SK-N-SH (cell line): ENCODE measurements at regions not wholly inside any gene's neighbourhood (a gene's known extent, or its start where the extent isn't known, plus 50 kb on each side); places are given as distances from the start of the nearest gene placed in this dataset.

ENCODE experiments used
- CTCF ChIA-PET: fragments of 300-600, 350-600 bp; formaldehyde crosslinking; extraction: SDS; loops from one replicate; lab custom pipeline; 2021; lab: Yijun Ruan, JAX
- POLR2A ChIA-PET: fragments of 350-600 bp; sonication (Branson Sonifier 250); formaldehyde crosslinking; extraction: SDS; loops from one replicate; lab custom pipeline; 2020; ENCODE audit warnings: antibody characterized with exemption, inconsistent platforms; lab: Yijun Ruan, JAX
- DNase-seq: peaks from one replicate; pipeline ENCODE4 v3.0.0; 2012
- H2AFZ ChIP-seq: fragments of 200-600 bp; sonication (generic); 2 replicates; pipeline ENCODE4 v1.8.1; 2016; ENCODE audit warnings: antibody characterized with exemption, mild to moderate bottlenecking, low read depth
- H3F3A ChIP-seq: fragments of 200-600 bp; sonication (generic); replicated peaks from 2 replicates; pipeline ENCODE3; 2016; ENCODE audit warnings: antibody characterized with exemption, mild to moderate bottlenecking; ENCODE audit not compliant: insufficient read depth
- H3K27ac ChIP-seq, 2 experiments: fragments of 200-500 bp in 1 of 2; fragments of 200-600 bp in 1 of 2; sonication (Bioruptor generic) in 1 of 2; sonication (generic), shearing (Covaris generic) in 1 of 2; 2 replicates each; pipeline versions ENCODE4 v1.5.1 to v1.6.1; 2014 to 2016; ENCODE audit warnings: low read depth in 2 of 2, inconsistent platforms in 1 of 2, low read length in 1 of 2, mild to moderate bottlenecking in 1 of 2, mixed read lengths in 1 of 2
- H3K27me3 ChIP-seq: fragments of 200-600 bp; sonication (generic), shearing (Covaris generic); 2 replicates; pipeline ENCODE4 v1.6.1; 2016; ENCODE audit warnings: mixed run types; ENCODE audit not compliant: insufficient read depth
- H3K36me3 ChIP-seq, 2 experiments: fragments of 200-500 bp in 1 of 2; fragments of 200-600 bp in 1 of 2; sonication (Bioruptor generic) in 1 of 2; sonication (generic) in 1 of 2; replicated peaks in 1 of 2; 2 replicates each; pipeline versions ENCODE3 to v1.5.1; 2014 to 2016; ENCODE audit warnings: low read length in 1 of 2, mild to moderate bottlenecking in 1 of 2; ENCODE audit not compliant: insufficient read depth in 2 of 2, control insufficient read depth in 1 of 2
- H3K4me1 ChIP-seq, 2 experiments: fragments of 200-500 bp in 1 of 2; fragments of 200-600 bp in 1 of 2; sonication (Bioruptor generic) in 1 of 2; sonication (generic), shearing (Covaris generic) in 1 of 2; 2 replicates each; pipeline versions ENCODE4 v1.5.1 to v1.6.1; 2014 to 2016; ENCODE audit warnings: low read depth in 1 of 2, low read length in 1 of 2, mixed run types in 1 of 2; ENCODE audit not compliant: insufficient read depth in 2 of 2, control insufficient read depth in 1 of 2
- H3K4me2 ChIP-seq: fragments of 200-600 bp; sonication (generic), shearing (Covaris generic); 2 replicates; pipeline ENCODE4 v1.6.1; 2017; ENCODE audit warnings: mixed run types
- H3K4me3 ChIP-seq, 2 experiments: fragments of 200-500 bp in 1 of 2; fragments of 200-600 bp in 1 of 2; sonication (Bioruptor generic) in 1 of 2; sonication (generic), shearing (Covaris generic) in 1 of 2; 2 replicates each; pipeline versions ENCODE4 v1.5.1 to v1.8.1; 2014 to 2016; ENCODE audit warnings: low read depth in 2 of 2, inconsistent platforms in 1 of 2, low read length in 1 of 2, mild to moderate bottlenecking in 1 of 2, mixed read lengths in 1 of 2, moderate library complexity in 1 of 2
- H3K79me2 ChIP-seq: fragments of 200-600 bp; sonication (generic); 2 replicates; pipeline ENCODE4 v1.8.1; 2017; ENCODE audit warnings: mild to moderate bottlenecking; ENCODE audit not compliant: insufficient read depth
- H3K9ac ChIP-seq: fragments of 200-600 bp; sonication (generic); 2 replicates; pipeline ENCODE4 v1.6.1; 2017; ENCODE audit warnings: mixed run types
- H3K9me2 ChIP-seq: fragments of 200-600 bp; sonication (generic); 2 replicates; pipeline ENCODE4 v1.6.1; 2017; ENCODE audit warnings: mixed run types
- H3K9me3 ChIP-seq: fragments of 200-600 bp; sonication (generic); 2 replicates; pipeline ENCODE4 v1.6.1; 2017; ENCODE audit warnings: mixed run types, mild to moderate bottlenecking, moderate library complexity
- H4K20me1 ChIP-seq: fragments of 200-600 bp; sonication (generic); 2 replicates; pipeline ENCODE4 v1.6.1; 2017; ENCODE audit warnings: mild to moderate bottlenecking, mixed run types; ENCODE audit not compliant: insufficient read depth
- CHD2 ChIP-seq: fragments of 150-350 bp; IDR thresholded peaks from 2 replicates; pipeline ENCODE4 v1.6.1; 2018; ENCODE audit warnings: low read length; ENCODE audit not compliant: partially characterized antibody
- EP300 ChIP-seq, 2 experiments: IDR thresholded peaks; 2 replicates each; pipeline versions ENCODE4 v1.4.0 to v1.6.1; 2012; ENCODE audit warnings: borderline replicate concordance in 1 of 2, low read depth in 1 of 2, low read length in 1 of 2
- FOSL2 ChIP-seq: IDR thresholded peaks from 2 replicates; pipeline ENCODE4 v1.4.0; 2012; ENCODE audit warnings: low read depth, mild to moderate bottlenecking, moderate library complexity, borderline replicate concordance
- FOXJ3 ChIP-seq: sonication (generic); formaldehyde crosslinking; IDR thresholded peaks from 2 replicates; pipeline ENCODE4 v1.5.1; 2020; ENCODE audit warnings: mild to moderate bottlenecking, missing genetic modification reagents
- GATA2 ChIP-seq: sonication (generic); formaldehyde crosslinking; IDR thresholded peaks from 2 replicates; pipeline ENCODE4 v1.5.0; 2020; ENCODE audit warnings: mild to moderate bottlenecking, missing genetic modification reagents
- MEF2A ChIP-seq: IDR thresholded peaks from 2 replicates; pipeline ENCODE4 v1.4.0; 2012; ENCODE audit warnings: low read depth, borderline replicate concordance
- MXI1 ChIP-seq: IDR thresholded peaks from 2 replicates; pipeline ENCODE4 v1.6.1; 2012; ENCODE audit warnings: mild to moderate bottlenecking, low read depth, low read length, improper control_type of control experiment
- POLR2AphosphoS5 ChIP-seq: IDR thresholded peaks from 2 replicates; pipeline ENCODE4 v1.6.1; 2012; ENCODE audit warnings: low read depth, low read length
- RAD21 ChIP-seq: IDR thresholded peaks from 2 replicates; pipeline ENCODE4 v1.6.1; 2012; ENCODE audit warnings: mild to moderate bottlenecking, low read length
- RFX5 ChIP-seq: IDR thresholded peaks from 2 replicates; pipeline ENCODE4 v1.6.1; 2012; ENCODE audit warnings: mild to moderate bottlenecking, improper control_type of control experiment, low read length
- SIN3A ChIP-seq: IDR thresholded peaks from 2 replicates; pipeline ENCODE4 v1.6.1; 2012; ENCODE audit warnings: low read depth, mild to moderate bottlenecking, low read length, moderate library complexity, borderline replicate concordance
- TAF1 ChIP-seq: IDR thresholded peaks from 2 replicates; pipeline ENCODE4 v1.6.1; 2012; ENCODE audit warnings: low read depth, mild to moderate bottlenecking, low read length, moderate library complexity, borderline replicate concordance
- TEAD4 ChIP-seq: IDR thresholded peaks from 2 replicates; pipeline ENCODE4 v1.4.0; 2012; ENCODE audit warnings: mild to moderate bottlenecking, borderline replicate concordance; ENCODE audit not compliant: insufficient read depth
- WGBS: methylation state at CpG from one replicate; pipeline ENCODE4 v1.1.6; 2017; ENCODE audit warnings: low lambda C conversion rate; 5-methylcytosine and 5-hydroxymethylcytosine counted together
- TF ChIP-seq, protein P1 (sequence below): IDR thresholded peaks from 2 replicates; pipeline ENCODE4 v1.4.0; 2012; ENCODE audit warnings: low read depth, borderline replicate concordance
- TF ChIP-seq, protein P2 (sequence below): fragments of 150-350 bp; IDR thresholded peaks from 2 replicates; pipeline ENCODE4 v1.6.1; 2017; ENCODE audit warnings: antibody characterized with exemption, low read length, low read depth, borderline replicate concordance

DNA sequence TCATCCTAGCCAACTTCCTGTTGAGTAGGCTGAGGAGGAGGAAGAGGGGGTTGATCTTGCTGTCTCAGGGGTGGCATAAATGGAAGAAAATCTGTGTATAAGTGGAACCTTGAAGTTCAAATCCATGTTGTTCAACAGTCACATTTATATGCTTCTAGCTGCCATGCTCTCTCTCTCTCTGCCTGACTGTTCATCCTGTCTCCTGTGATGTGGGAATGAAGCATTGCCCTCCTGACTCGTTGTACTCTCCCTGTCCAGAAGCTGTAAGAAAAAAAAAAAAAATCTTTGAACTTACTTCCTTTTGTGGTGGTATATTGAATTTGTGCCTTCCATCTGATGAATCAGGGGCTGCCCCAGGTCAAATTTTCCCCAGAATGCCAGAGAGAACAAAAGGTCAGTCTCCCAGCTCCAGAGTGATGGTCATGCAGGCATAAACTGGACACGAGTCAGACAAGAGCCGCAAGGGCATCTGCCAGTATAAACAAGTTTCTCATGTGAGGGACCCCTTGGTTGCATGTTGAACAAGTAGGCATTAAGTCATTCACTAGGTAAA lies 257.0 kb downstream of the IDS start:
- ChIA-PET POLR2A (no interaction called here), CTCF (interaction anchor here (0.7 to 1.3 kb wide), 3 partner anchors 8 to 223 kb away, joined by 3 to 4 read pairs (median 3); no protein-coding TSS in a partner anchor)
- H3F3A ChIP-seq: no peaks in the 10 kb centered on the region
- H3K4me3 ChIP-seq: no peak overlapping the region
- H2AFZ ChIP-seq: no peak overlapping the region
- no peak overlapping the region for H3K4me2 ChIP-seq
- no peaks in the 10 kb centered on the region for H3K79me2 ChIP-seq
- H3K36me3 ChIP-seq: no peaks in the 10 kb centered on the region
- H3K27ac ChIP-seq: no peak overlapping the region
- no peaks in the 10 kb centered on the region for H4K20me1 ChIP-seq
- DNase-seq: no peak
- H3K9me2 ChIP-seq: no peaks in the 10 kb centered on the region
- no peak for TF ChIP-seq POLR2AphosphoS5
- H3K27me3 ChIP-seq: no peaks in the 10 kb centered on the region
- H3K4me1 ChIP-seq: no peaks in the 10 kb centered on the region
- H3K9me3 ChIP-seq: no peaks in the 10 kb centered on the region
- no peak overlapping the region for H3K9ac ChIP-seq
- 7% methylated on average over 3 of the region's 3 CpGs for WGBS

DNA sequence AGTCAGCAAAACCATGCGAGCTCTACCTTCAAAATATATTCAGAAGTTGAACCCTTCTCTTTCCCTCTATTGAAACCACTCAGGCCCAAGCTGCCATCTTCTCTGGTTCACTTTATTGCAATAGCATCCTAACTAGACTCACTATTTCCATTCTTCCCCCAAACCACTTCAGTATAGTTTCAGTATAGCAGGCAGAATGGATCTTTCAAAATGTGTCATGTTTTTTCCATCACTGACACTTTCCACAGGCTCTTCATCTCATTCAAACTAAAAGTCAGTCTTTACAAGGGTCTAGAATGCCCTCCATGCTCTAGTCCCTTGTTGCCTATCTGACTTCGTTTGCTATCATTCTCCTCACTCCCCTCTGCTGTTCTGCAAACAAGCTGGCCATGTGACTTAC lies 274.4 kb downstream of the IDS start:
- Histone ChIP-seq H2AFZ (no peak overlapping the region), H4K20me1 (no peaks in the 10 kb centered on the region), H3K9me2 (no peaks in the 10 kb centered on the region), H3K9me3 (no peaks in the 10 kb centered on the region), H3K4me1 (no peaks in the 10 kb centered on the region), H3K36me3 (no peaks in the 10 kb centered on the region), H3K27me3 (no peaks in the 10 kb centered on the region), H3K27ac (no peak overlapping the region), H3K9ac (no peak overlapping the region), H3K4me3 (no peak overlapping the region), H3K4me2 (no peak overlapping the region), H3K79me2 (no peaks in the 10 kb centered on the region), H3F3A (no peaks in the 10 kb centered on the region)
- ChIA-PET POLR2A (no interaction called here), CTCF (no interaction called here)
- DNase-seq: no peak
- WGBS: 2% methylated on average over 2 of the region's 2 CpGs
- TF ChIP-seq, protein P1, sequence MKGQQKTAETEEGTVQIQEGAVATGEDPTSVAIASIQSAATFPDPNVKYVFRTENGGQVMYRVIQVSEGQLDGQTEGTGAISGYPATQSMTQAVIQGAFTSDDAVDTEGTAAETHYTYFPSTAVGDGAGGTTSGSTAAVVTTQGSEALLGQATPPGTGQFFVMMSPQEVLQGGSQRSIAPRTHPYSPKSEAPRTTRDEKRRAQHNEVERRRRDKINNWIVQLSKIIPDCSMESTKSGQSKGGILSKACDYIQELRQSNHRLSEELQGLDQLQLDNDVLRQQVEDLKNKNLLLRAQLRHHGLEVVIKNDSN: no peak
- TF ChIP-seq SIN3A (no peak), RAD21 (no peak), CHD2 (no peak), TAF1 (no peak), FOSL2 (no peak), FOXJ3 (no peak), EP300 (IDR thresholded peaks at IDR 0.05; ENCODE audit: borderline replicate concordance in 1 of 2, low read depth in 1 of 2, low read length in 1 of 2) (no peak), GATA2 (CRISPR knock-in tag) (no peak), RFX5 (no peak), TEAD4 (no peak), MEF2A (no peak), MXI1 (no peak)
- TF ChIP-seq, protein P2, sequence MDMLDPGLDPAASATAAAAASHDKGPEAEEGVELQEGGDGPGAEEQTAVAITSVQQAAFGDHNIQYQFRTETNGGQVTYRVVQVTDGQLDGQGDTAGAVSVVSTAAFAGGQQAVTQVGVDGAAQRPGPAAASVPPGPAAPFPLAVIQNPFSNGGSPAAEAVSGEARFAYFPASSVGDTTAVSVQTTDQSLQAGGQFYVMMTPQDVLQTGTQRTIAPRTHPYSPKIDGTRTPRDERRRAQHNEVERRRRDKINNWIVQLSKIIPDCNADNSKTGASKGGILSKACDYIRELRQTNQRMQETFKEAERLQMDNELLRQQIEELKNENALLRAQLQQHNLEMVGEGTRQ: no peak
